Upper lobe of left lung (tissue), 6 donors: ENCODE measurements at regions not wholly inside any gene's neighbourhood (a gene's known extent, or its start where the extent isn't known, plus 50 kb on each side); places are given as distances from the start of the nearest gene placed in this dataset.

ENCODE experiments used
- ATAC-seq, 2 donors: fragments of 200-7000 bp; cut with Tn5 transposase; one replicate each; pipeline ENCODE4 v1.9.1; 2022; ENCODE audit warnings: mild to moderate bottlenecking in 2 of 2, moderate library complexity in 2 of 2; ENCODE audit not compliant: low FRiP score in 2 of 2
- DNase-seq, 2 donors: peaks; one replicate each; pipeline ENCODE4 v3.0.0-alpha.2; 2019 to 2020
- H3K27ac ChIP-seq, 4 donors: fragments of 200-600 bp; sonication (generic); one replicate each; pipeline ENCODE4 v1.5.1; 2016 to 2019
- H3K27me3 ChIP-seq, 4 donors: fragments of 200-600 bp; sonication (generic); one replicate each; pipeline ENCODE4 v1.5.1; 2017 to 2019
- H3K36me3 ChIP-seq, 4 donors: fragments of 200-600 bp; sonication (generic); one replicate each; pipeline ENCODE4 v1.5.1; 2016 to 2019
- H3K4me1 ChIP-seq, 4 donors: fragments of 200-600 bp; sonication (generic); one replicate each; pipeline ENCODE4 v1.5.1; 2018 to 2019
- H3K4me3 ChIP-seq, 4 donors: fragments of 200-600 bp; sonication (generic); one replicate each; pipeline ENCODE4 v1.5.1; 2017 to 2019; ENCODE audit warnings: mild to moderate bottlenecking in 2 of 4, moderate library complexity in 1 of 4
- H3K9me3 ChIP-seq, 4 donors: fragments of 200-600 bp; sonication (generic); one replicate each; pipeline ENCODE4 v1.5.1; 2018 to 2019
- CTCF ChIP-seq, 6 experiments: fragments of 450-650 bp in 4 of 6; fragments of 200-600 bp in 2 of 6; sonication (generic) in 2 of 6; IDR thresholded peaks; one replicate each; pipeline ENCODE4 v1.5.1; 2016 to 2019; ENCODE audit warnings: antibody characterized with exemption in 6 of 6
- EP300 ChIP-seq, 4 donors: sonication (generic); formaldehyde crosslinking; IDR thresholded peaks; one replicate each; pipeline ENCODE4 v1.5.1; 2017; ENCODE audit warnings: antibody characterized with exemption in 4 of 4, control low read depth in 2 of 4
- POLR2A ChIP-seq, 4 donors: fragments of 450-650 bp; IDR thresholded peaks; one replicate each; pipeline ENCODE4 v1.5.1; 2016 to 2017; ENCODE audit warnings: antibody characterized with exemption in 4 of 4, mild to moderate bottlenecking in 2 of 4
- POLR2AphosphoS5 ChIP-seq, 2 donors: sonication (generic); formaldehyde crosslinking; IDR thresholded peaks; one replicate each; pipeline ENCODE4 v1.5.1; 2017; ENCODE audit warnings: antibody characterized with exemption in 2 of 2
- WGBS, 2 donors: methylation state at CpG; one replicate each; pipeline ENCODE4 v1.1.5; 2017 to 2018; 5-methylcytosine and 5-hydroxymethylcytosine counted together
- donor health status: DM: no; HTN: no; CAD: no; lungs with moderate emphysema.
- donor health status: DM: no; HTN: yes; CAD: no; lungs with severe emphysema.

GRCh38 chr5:166342402-166342801, 1949.0 kb upstream of the WWC1 start:
- Histone ChIP-seq H3K9me3 (no peaks in the 10 kb centered on the region), H3K27ac (no peak overlapping the region), H3K36me3 (no peaks in the 10 kb centered on the region), H3K4me3 (no peak overlapping the region), H3K27me3 (no peaks in the 10 kb centered on the region), H3K4me1 (no peaks in the 10 kb centered on the region)
- no peak for TF ChIP-seq EP300 (IDR thresholded peaks at IDR 0.05)
- no peak for TF ChIP-seq POLR2A (IDR thresholded peaks at IDR 0.05)
- no peak for TF ChIP-seq CTCF (IDR thresholded peaks at IDR 0.05)
- no peak for TF ChIP-seq POLR2AphosphoS5 (IDR thresholded peaks at IDR 0.05)
- ATAC-seq (no peak), DNase-seq (no peak)
- 90% methylated on average over 3 of the region's 3 CpGs for WGBS, 2 donors

- 34 to 40% methylated on average over 3 of the region's 3 CpGs for WGBS, 2 donors
- Histone ChIP-seq H3K27ac (no peak overlapping the region), H3K4me3 (no peak overlapping the region), H3K9me3 (no peaks in the 10 kb centered on the region), H3K36me3 (no peaks in the 10 kb centered on the region), H3K27me3 (no peaks in the 10 kb centered on the region), H3K4me1 (no peaks in the 10 kb centered on the region)
- ATAC-seq (no peak), DNase-seq (no peak)
- TF ChIP-seq EP300 (IDR thresholded peaks at IDR 0.05): no peak
- TF ChIP-seq POLR2A (IDR thresholded peaks at IDR 0.05): no peak
- no peak for TF ChIP-seq CTCF (IDR thresholded peaks at IDR 0.05)
- no peak for TF ChIP-seq POLR2AphosphoS5 (IDR thresholded peaks at IDR 0.05)
These were observed 1944.6 kb upstream of the WWC1 start for GRCh38 chr5:166346726-166347374.

GRCh38 chr5:166349046-166349445, 1942.4 kb upstream of the WWC1 start:
- Histone ChIP-seq H3K4me1 (no peaks in the 10 kb centered on the region), H3K9me3 (no peaks in the 10 kb centered on the region), H3K36me3 (no peaks in the 10 kb centered on the region), H3K27me3 (no peaks in the 10 kb centered on the region), H3K27ac (no peak overlapping the region), H3K4me3 (no peak overlapping the region)
- TF ChIP-seq POLR2AphosphoS5 (IDR thresholded peaks at IDR 0.05) (no peak), CTCF (IDR thresholded peaks at IDR 0.05) (no peak), EP300 (IDR thresholded peaks at IDR 0.05) (no peak), POLR2A (IDR thresholded peaks at IDR 0.05) (no peak)
- ATAC-seq (no peak), DNase-seq (no peak)
- WGBS, 2 donors: 55 to 59% methylated on average over 1 of the region's 1 CpG

- DNase-seq: no peak
- no peak overlapping the region for H3K4me3 ChIP-seq
- 54 to 77% methylated on average over 2 of the region's 2 CpGs for WGBS, 2 donors
These were observed 1937.9 kb upstream of the WWC1 start for GRCh38 chr5:166353580-166353979.

GRCh38 chr5:166354332-166354731, 1937.1 kb upstream of the WWC1 start:
- ATAC-seq (no peak), DNase-seq (no peak)
- no peaks in the 10 kb centered on the region for H3K36me3 ChIP-seq
- no peaks in the 10 kb centered on the region for H3K9me3 ChIP-seq
- H3K27me3 ChIP-seq: no peaks in the 10 kb centered on the region
- 89 to 96% methylated on average over 1 of the region's 1 CpG for WGBS, 2 donors
- H3K27ac ChIP-seq: no peak overlapping the region
- no peak overlapping the region for H3K4me3 ChIP-seq
- H3K4me1 ChIP-seq: no peaks in the 10 kb centered on the region
- TF ChIP-seq EP300 (IDR thresholded peaks at IDR 0.05): no peak
- TF ChIP-seq POLR2A (IDR thresholded peaks at IDR 0.05): no peak
- no peak for TF ChIP-seq CTCF (IDR thresholded peaks at IDR 0.05)
- TF ChIP-seq POLR2AphosphoS5 (IDR thresholded peaks at IDR 0.05): no peak

More at GRCh38 chr5:166353580-166353979, 1937.9 kb upstream of the WWC1 start:
- TF ChIP-seq POLR2A (IDR thresholded peaks at IDR 0.05): no peak
- Histone ChIP-seq H3K27ac (no peak overlapping the region), H3K9me3 (no peaks in the 10 kb centered on the region), H3K27me3 (no peaks in the 10 kb centered on the region), H3K36me3 (no peaks in the 10 kb centered on the region), H3K4me1 (no peaks in the 10 kb centered on the region)
- ATAC-seq: no peak
